Muscle of arm (tissue), 1 donor: ENCODE measurements at regions not wholly inside any gene's neighbourhood (a gene's known extent, or its start where the extent isn't known, plus 50 kb on each side); places are given as distances from the start of the nearest gene placed in this dataset.
"Not testable (repeated sequence)": the region's sequence is repeated elsewhere in the genome, so short reads cannot be mapped to it uniquely, and the experiment has no call there.

Experiments used
- DNase-seq: peaks from one replicate; pipeline ENCODE4 v3.0.0-alpha.2; 2013

GRCh38 chr6:15739353-15739752 lies 76.5 kb upstream of the DTNBP1 start:
- no peak for DNase-seq

DNA sequence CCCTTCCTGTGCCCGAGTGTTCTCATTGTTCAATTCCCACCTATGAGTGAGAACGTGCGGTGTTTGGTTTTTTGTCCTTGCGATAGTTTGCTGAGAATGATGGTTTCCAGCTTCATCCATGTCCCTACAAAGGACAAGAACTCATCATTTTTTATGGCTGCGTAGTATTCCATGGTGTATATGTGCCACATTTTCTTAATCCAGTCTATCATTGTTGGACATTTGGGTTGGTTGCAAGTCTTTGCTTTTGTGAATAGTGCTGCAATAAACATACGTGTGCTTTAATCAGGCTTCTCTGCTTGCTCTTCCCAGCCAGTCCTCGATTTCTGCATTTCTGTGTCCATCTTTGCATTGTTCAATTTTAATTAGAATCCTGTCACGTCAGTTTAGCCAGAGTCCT lies 75.4 kb upstream of the DTNBP1 start:
- not testable (repeated sequence) for DNase-seq

DNA sequence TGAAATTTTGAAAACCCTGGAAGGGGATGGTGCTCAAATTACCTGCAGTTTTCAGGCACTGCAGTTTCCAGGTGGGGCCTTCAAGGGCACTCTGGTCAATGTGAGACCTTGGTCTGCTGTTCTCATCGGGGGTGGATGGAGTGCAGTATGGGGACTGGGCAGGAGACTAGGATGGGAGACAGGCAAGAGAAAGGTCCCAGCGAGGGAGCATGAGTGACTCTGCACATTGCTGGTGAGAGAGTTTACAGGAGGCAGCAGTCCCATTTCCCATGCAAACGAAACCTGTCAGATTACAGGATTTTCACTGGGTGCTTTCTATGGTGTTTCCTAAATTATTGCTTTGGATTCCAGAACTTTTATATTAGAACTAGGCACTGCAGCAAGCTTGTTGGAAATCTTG lies 73.5 kb upstream of the DTNBP1 start:
- no peak for DNase-seq

DNA sequence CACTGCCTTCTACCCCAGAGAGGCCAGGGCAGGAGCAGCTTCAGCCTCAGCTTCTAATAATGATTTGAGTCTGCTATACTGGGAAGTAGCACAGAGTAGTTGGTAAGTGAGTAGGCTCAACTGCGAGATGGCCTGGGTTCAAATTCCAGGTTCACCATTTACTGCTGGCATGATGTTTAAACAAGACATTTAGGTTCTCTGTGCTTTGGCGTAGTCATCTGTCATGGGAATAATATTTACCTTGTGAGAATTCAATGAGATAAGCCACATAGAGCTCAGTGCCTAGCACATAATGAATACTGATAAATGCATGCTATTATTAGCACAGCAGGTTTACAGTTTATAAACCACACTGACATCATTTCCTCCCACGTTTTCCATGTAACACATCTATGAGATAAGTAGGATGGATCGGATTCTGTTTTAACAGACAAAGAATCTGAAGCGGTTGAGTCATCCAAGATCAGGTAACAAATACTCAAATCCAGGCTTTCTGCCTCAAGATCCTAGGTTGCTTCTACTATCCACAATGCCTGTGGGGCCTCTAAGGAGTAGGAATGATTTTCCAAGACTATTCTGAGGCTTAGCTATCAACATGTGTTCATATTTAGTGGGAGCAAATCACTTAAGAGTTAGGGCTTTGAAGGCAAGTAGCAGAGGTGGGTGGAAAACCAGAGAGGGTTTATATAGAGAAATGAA lies 72.9 kb upstream of the DTNBP1 start:
- DNase-seq: no peak

DNA sequence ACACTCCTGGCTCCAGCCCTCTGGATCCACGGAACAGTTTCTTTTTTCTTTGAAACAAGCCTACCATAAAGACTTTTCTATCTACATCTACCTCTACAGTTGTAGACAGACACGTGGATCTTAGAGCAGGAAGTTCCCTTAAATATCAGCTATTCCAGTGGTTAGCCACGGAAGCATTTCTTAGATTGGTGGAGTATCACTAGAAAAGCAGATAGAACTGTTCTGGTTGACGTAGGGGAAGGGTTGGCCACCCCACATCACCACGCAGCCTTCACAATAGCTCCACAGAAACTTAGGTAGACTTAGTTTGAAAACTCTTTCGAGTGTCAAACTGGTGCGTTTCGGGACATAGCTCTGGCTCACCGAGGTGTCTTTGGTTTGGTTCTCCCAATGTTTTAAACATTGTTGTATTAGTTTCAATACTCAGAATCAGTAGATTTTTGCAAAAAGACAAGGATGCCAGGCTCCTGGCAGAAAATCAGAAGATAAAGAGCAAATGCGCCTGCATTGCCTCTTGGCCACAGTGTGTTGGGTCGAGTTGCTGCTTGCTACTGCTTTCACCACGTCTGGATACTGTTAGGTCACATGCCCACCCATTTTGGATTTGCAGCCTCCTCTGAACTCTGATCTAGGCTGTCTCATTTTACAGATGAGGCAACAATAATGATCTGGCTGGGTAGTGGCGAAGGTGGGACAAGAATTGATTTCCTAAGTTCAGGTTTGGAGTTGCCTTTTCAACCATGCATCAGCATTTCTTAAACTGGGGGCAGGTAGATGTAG lies 71.5 kb upstream of the DTNBP1 start:
- no peak for DNase-seq

- DNase-seq: no peak
These were observed 68.1 kb upstream of the DTNBP1 start for GRCh38 chr6:15730922-15731321.

DNA sequence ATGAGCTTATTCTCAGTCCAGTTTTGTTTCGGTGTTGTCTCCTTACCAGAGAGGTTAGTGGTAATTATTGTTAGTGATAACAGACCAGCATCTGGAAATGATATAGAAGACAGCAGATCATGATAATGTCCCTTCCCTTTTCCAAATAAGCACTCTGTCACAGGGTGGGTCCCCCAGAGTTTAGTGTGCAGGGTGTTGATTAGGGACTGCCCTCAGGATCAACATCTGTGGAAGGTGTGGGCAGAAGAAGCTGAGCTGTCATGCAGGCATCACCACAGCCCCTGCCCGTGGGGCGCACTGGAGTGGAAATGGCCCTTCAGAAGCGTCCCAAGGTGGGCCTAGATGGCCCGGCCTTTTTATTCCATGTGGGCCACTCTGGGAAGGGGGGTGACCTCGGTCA lies 67.6 kb upstream of the DTNBP1 start:
- DNase-seq: no peak

DNA sequence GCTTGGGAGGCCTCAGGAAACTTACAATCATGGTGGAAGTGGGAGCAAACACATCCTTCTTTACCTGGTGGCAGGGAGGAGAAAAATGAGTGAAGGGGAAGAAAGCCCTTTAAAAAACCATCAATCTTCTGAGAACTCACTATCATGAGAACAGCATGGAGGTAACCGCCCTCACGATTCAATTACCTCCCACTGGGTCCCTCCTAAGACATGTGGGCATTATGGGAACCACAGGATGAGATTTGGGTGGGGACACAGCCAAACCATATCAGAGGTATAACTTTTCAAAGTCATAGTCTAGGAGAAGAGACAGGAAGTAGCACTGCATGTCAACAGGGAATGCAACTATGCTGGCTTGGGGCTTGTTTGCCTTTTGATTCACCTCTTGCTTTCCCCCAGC lies 59.9 kb upstream of the DTNBP1 start:
- no peak for DNase-seq

- DNase-seq: no peak
These were observed 54.1 kb upstream of the DTNBP1 start for GRCh38 chr6:15716889-15717288.

DNA sequence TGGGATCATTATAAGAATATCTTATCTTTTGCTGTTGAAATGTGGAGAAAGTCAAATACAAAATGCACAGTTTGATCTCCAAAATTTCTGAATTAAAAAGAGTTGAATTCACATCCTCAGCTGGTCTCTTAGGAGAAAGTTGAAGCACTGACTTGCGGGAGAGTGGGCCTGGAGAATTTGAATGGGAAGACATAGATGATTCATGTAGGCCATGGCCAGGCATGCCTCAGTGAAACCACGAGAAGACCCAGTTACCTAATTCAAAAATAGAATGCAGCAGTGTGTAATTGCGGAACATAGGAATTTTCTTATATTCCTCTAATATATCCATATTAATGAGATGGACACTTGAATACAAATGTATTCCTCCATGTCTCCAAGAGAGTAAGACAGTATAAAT lies 53.0 kb upstream of the DTNBP1 start:
- no peak for DNase-seq

DNA sequence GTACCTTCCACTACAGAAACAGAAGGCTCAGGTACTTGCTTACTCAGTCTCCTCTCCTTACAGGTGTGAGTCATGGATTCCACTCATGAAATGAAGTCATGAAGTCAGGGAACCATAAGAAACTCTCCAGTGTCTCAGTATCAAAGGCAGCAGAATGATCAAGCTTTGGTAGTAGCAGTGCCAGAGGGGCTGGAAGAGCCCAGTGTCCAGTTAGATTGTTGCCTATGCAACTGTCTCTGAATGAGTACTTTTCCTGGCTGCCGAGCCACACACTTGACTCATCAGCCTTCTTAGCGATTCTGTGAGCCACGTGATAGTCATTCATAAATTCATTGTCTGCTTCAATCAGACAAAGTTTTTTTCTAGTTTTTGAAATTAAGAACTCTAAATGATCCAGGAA lies 52.2 kb upstream of the DTNBP1 start:
- DNase-seq: no peak

DNA sequence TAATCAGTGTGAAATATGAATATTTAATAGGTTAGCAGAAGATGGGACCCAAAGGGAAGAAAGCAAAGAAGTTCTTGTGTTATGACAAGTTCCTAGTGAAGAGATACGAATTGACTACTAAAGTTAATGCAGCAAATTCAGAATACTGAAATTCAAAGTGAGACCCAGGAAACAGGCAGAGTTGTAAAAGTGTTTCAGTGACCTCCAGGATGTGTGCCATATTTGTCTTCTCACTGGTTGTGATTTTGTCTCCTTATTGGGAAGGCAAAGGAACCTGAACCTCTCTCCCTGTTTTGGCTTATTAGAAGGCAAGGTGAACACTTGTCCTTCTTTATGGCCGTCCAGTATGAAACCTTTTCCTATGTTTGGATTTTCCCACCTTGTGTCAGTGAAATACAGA lies 51.8 kb upstream of the DTNBP1 start:
- no peak for DNase-seq

DNA sequence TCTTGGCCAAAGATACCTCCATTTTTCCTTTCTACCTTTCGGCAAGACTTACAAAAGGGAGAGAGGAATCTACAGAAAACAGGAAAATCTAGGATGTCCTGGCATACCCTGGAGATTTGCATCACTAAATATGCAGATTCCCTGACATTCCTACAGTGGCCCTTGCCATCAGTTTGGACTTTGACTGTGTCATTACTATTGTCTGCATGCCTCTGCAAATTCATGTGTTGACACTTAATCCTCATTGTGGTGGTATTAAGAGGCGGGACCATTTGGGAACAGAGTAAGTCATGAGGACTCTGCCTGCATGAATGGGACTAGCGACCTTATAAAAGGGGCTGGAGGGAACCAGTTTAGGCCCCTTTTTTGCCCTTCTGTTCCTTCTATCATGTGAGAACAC lies 50.5 kb upstream of the DTNBP1 start:
- DNase-seq: no peak

DNA sequence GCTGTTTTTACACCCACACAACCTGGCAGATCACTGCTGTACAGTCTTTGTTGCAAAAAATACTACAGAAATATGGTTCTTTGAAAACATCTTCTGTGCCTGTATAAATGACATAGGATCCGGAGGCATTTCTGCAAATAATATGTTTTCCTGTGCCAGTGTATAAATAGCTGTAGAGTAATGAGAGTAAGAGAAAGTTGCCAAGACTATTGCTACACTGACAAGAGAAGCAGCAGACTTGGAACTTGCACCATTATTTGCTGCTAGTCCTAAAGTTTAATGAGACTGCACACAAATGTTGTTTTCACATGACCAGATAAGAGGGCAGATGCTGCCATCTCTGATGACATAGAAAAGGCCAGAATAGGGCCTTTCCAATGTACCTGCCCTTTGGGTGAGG lies 50.0 kb upstream of the DTNBP1 start:
- no peak for DNase-seq
